DOHH2 (cell line): ENCODE measurements at regions not wholly inside any gene's neighbourhood (a gene's known extent, or its start where the extent isn't known, plus 50 kb on each side); places are given as distances from the start of the nearest gene placed in this dataset.

ENCODE experiments used
- H3F3A ChIP-seq: fragments of 200-600 bp; sonication (generic), shearing (Covaris generic); 2 replicates; pipeline ENCODE4 v1.6.0; 2016; ENCODE audit warnings: antibody characterized with exemption, mild to moderate bottlenecking; ENCODE audit not compliant: control insufficient read depth, insufficient read depth
- H3K27ac ChIP-seq: fragments of 200-600 bp; sonication (generic); 2 replicates; pipeline ENCODE4 v1.5.1; 2014; ENCODE audit warnings: low read depth, mild to moderate bottlenecking, low read length, moderate library complexity
- H3K27me3 ChIP-seq: fragments of 200-600 bp; sonication (generic); 2 replicates; pipeline ENCODE4 v1.6.1; 2014; ENCODE audit warnings: mild to moderate bottlenecking, low read length, mixed read lengths; ENCODE audit not compliant: control insufficient read depth
- H3K36me3 ChIP-seq: fragments of 200-600 bp; sonication (generic); 2 replicates; pipeline ENCODE4 v1.6.1; 2014; ENCODE audit warnings: mild to moderate bottlenecking, low read length, moderate library complexity, mixed read lengths; ENCODE audit not compliant: control insufficient read depth
- H3K4me1 ChIP-seq: fragments of 200-600 bp; sonication (generic); 2 replicates; pipeline ENCODE4 v1.6.1; 2014; ENCODE audit warnings: mild to moderate bottlenecking, low read length, mixed read lengths; ENCODE audit not compliant: control insufficient read depth
- H3K4me2 ChIP-seq: fragments of 200-600 bp; sonication (generic); 2 replicates; pipeline ENCODE4 v1.6.0; 2014; ENCODE audit warnings: mild to moderate bottlenecking, low read length, moderate library complexity
- H3K4me3 ChIP-seq: fragments of 200-600 bp; sonication (generic); 2 replicates; pipeline ENCODE4 v1.5.1; 2014; ENCODE audit warnings: mild to moderate bottlenecking, low read length, mixed read lengths
- H3K79me2 ChIP-seq: fragments of 200-600 bp; sonication (generic); 2 replicates; pipeline ENCODE4 v1.6.1; 2014; ENCODE audit warnings: mild to moderate bottlenecking, low read length, mixed read lengths; ENCODE audit not compliant: control insufficient read depth
- H3K9me2 ChIP-seq: fragments of 200-600 bp; sonication (generic); replicated peaks from 2 replicates; pipeline ENCODE4 v1.6.1; 2014; ENCODE audit warnings: mild to moderate bottlenecking, low read length, mixed read lengths; ENCODE audit not compliant: control insufficient read depth
- H3K9me3 ChIP-seq: fragments of 200-600 bp; sonication (generic); 2 replicates; pipeline ENCODE4 v1.6.1; 2014; ENCODE audit warnings: antibody characterized with exemption, low read length, mixed read lengths; ENCODE audit not compliant: control insufficient read depth, insufficient read depth
- H4K20me1 ChIP-seq: fragments of 200-600 bp; sonication (generic); 2 replicates; pipeline ENCODE4 v1.6.0; 2014; ENCODE audit warnings: low read depth, mild to moderate bottlenecking, antibody characterized with exemption, low read length, moderate library complexity; ENCODE audit not compliant: control insufficient read depth, insufficient read depth
- CTCF ChIP-seq: fragments of 200-600 bp; sonication (generic); IDR thresholded peaks from one replicate; pipeline ENCODE4 v1.5.1; 2014; ENCODE audit warnings: antibody characterized with exemption, mild to moderate bottlenecking, low read depth, low read length; ENCODE audit not compliant: poor library complexity, severe bottlenecking
- EZH2phosphoT487 ChIP-seq: fragments of 200-600 bp; sonication (generic); IDR thresholded peaks from 2 replicates; pipeline ENCODE4 v1.6.1; 2017; ENCODE audit warnings: borderline replicate concordance, mild to moderate bottlenecking, antibody characterized with exemption, low read length, moderate library complexity, mixed read lengths

- no peaks in the 10 kb centered on the region for H4K20me1 ChIP-seq
- H3K9me3 ChIP-seq, result no peaks in the 10 kb centered on the region
- H3K79me2 ChIP-seq, result no peaks in the 10 kb centered on the region
- no peaks in the 10 kb centered on the region for H3K36me3 ChIP-seq
- peaks cover 26% of the 10 kb centered on the region for H3K27me3 ChIP-seq
- H3K27ac ChIP-seq, result no peak overlapping the region
- H3K4me1 ChIP-seq, result no peaks in the 10 kb centered on the region
- H3K4me3 ChIP-seq, result no peak overlapping the region
- no peaks in the 10 kb centered on the region for H3K9me2 ChIP-seq
- TF ChIP-seq EZH2phosphoT487 (no peak), CTCF (no peak)
- no peaks in the 10 kb centered on the region for H3F3A ChIP-seq
- H3K4me2 ChIP-seq, result no peak overlapping the region
These were observed 103.8 kb upstream of the ARMC2 start for GRCh38 chr6:108744244-108744972.

GRCh38 chr6:108744996-108745395, 103.2 kb upstream of the ARMC2 start:
- H3K4me1 ChIP-seq, result no peaks in the 10 kb centered on the region
- peaks cover 29% of the 10 kb centered on the region for H3K27me3 ChIP-seq
- H3K36me3 ChIP-seq, result no peaks in the 10 kb centered on the region
- no peaks in the 10 kb centered on the region for H4K20me1 ChIP-seq
- no peak overlapping the region for H3K4me2 ChIP-seq
- no peaks in the 10 kb centered on the region for H3F3A ChIP-seq
- TF ChIP-seq CTCF (no peak), EZH2phosphoT487 (no peak)
- H3K9me3 ChIP-seq, result no peaks in the 10 kb centered on the region
- H3K27ac ChIP-seq, result no peak overlapping the region
- H3K4me3 ChIP-seq, result no peak overlapping the region
- H3K79me2 ChIP-seq, result no peaks in the 10 kb centered on the region
- H3K9me2 ChIP-seq, result no peaks in the 10 kb centered on the region

GRCh38 chr6:108745664-108746336, 102.4 kb upstream of the ARMC2 start:
- Histone ChIP-seq H3K4me3 (no peak overlapping the region), H3K36me3 (no peaks in the 10 kb centered on the region), H3K4me1 (no peaks in the 10 kb centered on the region), H3K9me3 (no peaks in the 10 kb centered on the region), H3K79me2 (no peaks in the 10 kb centered on the region), H3K4me2 (no peak overlapping the region), H3K9me2 (no peaks in the 10 kb centered on the region), H3F3A (no peaks in the 10 kb centered on the region), H3K27ac (no peak overlapping the region), H3K27me3 (peaks cover 29% of the 10 kb centered on the region), H4K20me1 (no peaks in the 10 kb centered on the region)
- TF ChIP-seq CTCF, result no peak
